SK-N-SH treated with all-trans-retinoic acid at 6 μM for 48 hours (cell line): ENCODE measurements at regions not wholly inside any gene's neighbourhood (a gene's known extent, or its start where the extent isn't known, plus 50 kb on each side); places are given as distances from the start of the nearest gene placed in this dataset.

ENCODE experiments used
- ARNTL ChIP-seq: fragments of 450-650 bp; formaldehyde crosslinking; IDR thresholded peaks from 2 replicates; pipeline ENCODE4 v1.5.0; 2020; ENCODE audit warnings: low read depth, mild to moderate bottlenecking, moderate library complexity, borderline replicate concordance
- BACH2 ChIP-seq: fragments of 250-450 bp; sonication (Bioruptor Pico); IDR thresholded peaks from 2 replicates; pipeline ENCODE4 v1.9.0; 2021; ENCODE audit warnings: mild to moderate bottlenecking, borderline replicate concordance
- CREB5 ChIP-seq: fragments of 250-450 bp; sonication (Bioruptor Pico); IDR thresholded peaks from 2 replicates; pipeline ENCODE4 v1.5.1; 2020; ENCODE audit warnings: low read depth, mild to moderate bottlenecking, moderate library complexity
- CSDC2 ChIP-seq: fragments of 250-450 bp; sonication (Bioruptor Pico); IDR thresholded peaks from 2 replicates; pipeline ENCODE4 v1.5.0; 2020; ENCODE audit warnings: mild to moderate bottlenecking, moderate library complexity
- ISL1 ChIP-seq: fragments of 250-450 bp; sonication (Bioruptor Pico); IDR thresholded peaks from 2 replicates; pipeline ENCODE4 v2.1.2; 2022; ENCODE audit warnings: mild to moderate bottlenecking, moderate library complexity
- OSR1 ChIP-seq: fragments of 250-450 bp; sonication (Bioruptor Pico); IDR thresholded peaks from 2 replicates; pipeline ENCODE4 v1.8.0; 2022; ENCODE audit warnings: moderate library complexity, mild to moderate bottlenecking, inconsistent platforms
- PPARA ChIP-seq: fragments of 250-450 bp; sonication (Bioruptor Pico); IDR thresholded peaks from 2 replicates; pipeline ENCODE4 v1.5.0; 2020; ENCODE audit warnings: mild to moderate bottlenecking, borderline replicate concordance
- RARB ChIP-seq: fragments of 250-450 bp; sonication (Bioruptor Pico); IDR thresholded peaks from 2 replicates; pipeline ENCODE4 v1.8.0; 2021; ENCODE audit warnings: mild to moderate bottlenecking, moderate library complexity
- TCF4 ChIP-seq: fragments of 250-450 bp; sonication (Bioruptor Pico); IDR thresholded peaks from 2 replicates; pipeline ENCODE4 v1.8.0; 2021; ENCODE audit warnings: mild to moderate bottlenecking, moderate library complexity, borderline replicate concordance
- ZC3H10 ChIP-seq: fragments of 250-450 bp; sonication (Bioruptor Pico); IDR thresholded peaks from 2 replicates; pipeline ENCODE4 v1.5.1; 2021; ENCODE audit warnings: mild to moderate bottlenecking, moderate library complexity
- ZFP3 ChIP-seq: fragments of 250-450 bp; sonication (Bioruptor Pico); IDR thresholded peaks from 2 replicates; pipeline ENCODE4 v1.5.0; 2020; ENCODE audit warnings: mild to moderate bottlenecking, moderate library complexity
- ZNF8 ChIP-seq: fragments of 450-650 bp; formaldehyde crosslinking; IDR thresholded peaks from 2 replicates; pipeline ENCODE4 v1.5.0; 2020; ENCODE audit warnings: mild to moderate bottlenecking, moderate library complexity
- TF ChIP-seq, protein P1 (sequence below): fragments of 250-450 bp; sonication (Bioruptor Pico); IDR thresholded peaks from 2 replicates; pipeline ENCODE4 v1.5.0; 2020; ENCODE audit warnings: mild to moderate bottlenecking, moderate library complexity
- TF ChIP-seq, protein P2 (sequence below): fragments of 250-450 bp; sonication (Bioruptor Pico); IDR thresholded peaks from 2 replicates; pipeline ENCODE4 v1.8.0; 2020; ENCODE audit warnings: mild to moderate bottlenecking, moderate library complexity, borderline replicate concordance

DNA sequence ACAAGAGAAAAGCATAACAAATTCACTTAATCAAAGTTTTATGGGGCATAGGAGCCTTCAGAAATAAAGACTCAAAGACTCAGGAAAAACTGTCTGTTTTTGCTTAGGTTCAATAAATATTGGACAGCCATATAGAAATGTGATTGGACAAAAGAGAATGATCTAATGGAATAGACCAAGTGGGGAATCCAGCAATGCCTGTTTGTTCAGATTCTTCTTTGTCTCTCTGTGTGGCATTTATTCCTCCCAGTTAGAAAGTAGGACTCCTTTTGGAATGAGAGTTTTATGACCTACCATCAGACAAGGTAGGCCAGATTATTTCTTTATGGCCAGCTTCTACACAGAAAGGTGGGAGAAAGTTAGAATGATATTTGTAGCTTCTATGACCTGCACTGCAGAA lies 1460.1 kb downstream of the OTOL1 start:
- TF ChIP-seq BACH2 (CRISPR knock-in tag) (no peak), CSDC2 (no peak), OSR1 (no peak), PPARA (CRISPR knock-in tag) (no peak), ARNTL (CRISPR knock-in tag) (no peak), CREB5 (CRISPR knock-in tag) (no peak), ZFP3 (CRISPR knock-in tag) (no peak), ZC3H10 (CRISPR knock-in tag) (no peak), ZNF8 (CRISPR knock-in tag) (no peak), ISL1 (no peak), TCF4 (CRISPR knock-in tag) (no peak), RARB (CRISPR knock-in tag) (no peak)
- TF ChIP-seq, protein P1, sequence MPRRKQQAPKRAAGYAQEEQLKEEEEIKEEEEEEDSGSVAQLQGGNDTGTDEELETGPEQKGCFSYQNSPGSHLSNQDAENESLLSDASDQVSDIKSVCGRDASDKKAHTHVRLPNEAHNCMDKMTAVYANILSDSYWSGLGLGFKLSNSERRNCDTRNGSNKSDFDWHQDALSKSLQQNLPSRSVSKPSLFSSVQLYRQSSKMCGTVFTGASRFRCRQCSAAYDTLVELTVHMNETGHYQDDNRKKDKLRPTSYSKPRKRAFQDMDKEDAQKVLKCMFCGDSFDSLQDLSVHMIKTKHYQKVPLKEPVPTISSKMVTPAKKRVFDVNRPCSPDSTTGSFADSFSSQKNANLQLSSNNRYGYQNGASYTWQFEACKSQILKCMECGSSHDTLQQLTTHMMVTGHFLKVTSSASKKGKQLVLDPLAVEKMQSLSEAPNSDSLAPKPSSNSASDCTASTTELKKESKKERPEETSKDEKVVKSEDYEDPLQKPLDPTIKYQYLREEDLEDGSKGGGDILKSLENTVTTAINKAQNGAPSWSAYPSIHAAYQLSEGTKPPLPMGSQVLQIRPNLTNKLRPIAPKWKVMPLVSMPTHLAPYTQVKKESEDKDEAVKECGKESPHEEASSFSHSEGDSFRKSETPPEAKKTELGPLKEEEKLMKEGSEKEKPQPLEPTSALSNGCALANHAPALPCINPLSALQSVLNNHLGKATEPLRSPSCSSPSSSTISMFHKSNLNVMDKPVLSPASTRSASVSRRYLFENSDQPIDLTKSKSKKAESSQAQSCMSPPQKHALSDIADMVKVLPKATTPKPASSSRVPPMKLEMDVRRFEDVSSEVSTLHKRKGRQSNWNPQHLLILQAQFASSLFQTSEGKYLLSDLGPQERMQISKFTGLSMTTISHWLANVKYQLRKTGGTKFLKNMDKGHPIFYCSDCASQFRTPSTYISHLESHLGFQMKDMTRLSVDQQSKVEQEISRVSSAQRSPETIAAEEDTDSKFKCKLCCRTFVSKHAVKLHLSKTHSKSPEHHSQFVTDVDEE, result no peak
- TF ChIP-seq, protein P2, sequence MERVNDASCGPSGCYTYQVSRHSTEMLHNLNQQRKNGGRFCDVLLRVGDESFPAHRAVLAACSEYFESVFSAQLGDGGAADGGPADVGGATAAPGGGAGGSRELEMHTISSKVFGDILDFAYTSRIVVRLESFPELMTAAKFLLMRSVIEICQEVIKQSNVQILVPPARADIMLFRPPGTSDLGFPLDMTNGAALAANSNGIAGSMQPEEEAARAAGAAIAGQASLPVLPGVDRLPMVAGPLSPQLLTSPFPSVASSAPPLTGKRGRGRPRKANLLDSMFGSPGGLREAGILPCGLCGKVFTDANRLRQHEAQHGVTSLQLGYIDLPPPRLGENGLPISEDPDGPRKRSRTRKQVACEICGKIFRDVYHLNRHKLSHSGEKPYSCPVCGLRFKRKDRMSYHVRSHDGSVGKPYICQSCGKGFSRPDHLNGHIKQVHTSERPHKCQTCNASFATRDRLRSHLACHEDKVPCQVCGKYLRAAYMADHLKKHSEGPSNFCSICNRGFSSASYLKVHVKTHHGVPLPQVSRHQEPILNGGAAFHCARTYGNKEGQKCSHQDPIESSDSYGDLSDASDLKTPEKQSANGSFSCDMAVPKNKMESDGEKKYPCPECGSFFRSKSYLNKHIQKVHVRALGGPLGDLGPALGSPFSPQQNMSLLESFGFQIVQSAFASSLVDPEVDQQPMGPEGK, result no peak
